DMS 273 (cell line): ENCODE measurements at regions not wholly inside any gene's neighbourhood (a gene's known extent, or its start where the extent isn't known, plus 50 kb on each side); places are given as distances from the start of the nearest gene placed in this dataset.
"Not testable (repeated sequence)": the region's sequence is repeated elsewhere in the genome, so short reads cannot be mapped to it uniquely, and the experiment has no call there.

Experiments
- DNase-seq: peaks from one replicate; lab custom pipeline; 2025; ENCODE audit not compliant: unreplicated experiment; lab: John Stamatoyannopoulos, UW

- DNase-seq, result no peak
Measured at GRCh38 chr12:126912111-126912510, 1354.9 kb upstream of the TMEM132C start.

- no peak for DNase-seq
Measured at GRCh38 chr12:126914170-126914793, 1352.7 kb upstream of the TMEM132C start.

GRCh38 chr12:126915309-126915708, 1351.7 kb upstream of the TMEM132C start:
- no peak for DNase-seq

- no peak for DNase-seq
Measured at GRCh38 chr12:126926023-126926594, 1340.9 kb upstream of the TMEM132C start.

- DNase-seq, result no peak
Measured at GRCh38 chr12:126930234-126930633, 1336.7 kb upstream of the TMEM132C start.

GRCh38 chr12:126932156-126932555, 1334.8 kb upstream of the TMEM132C start:
- no peak for DNase-seq

GRCh38 chr12:126935435-126935834, 1331.5 kb upstream of the TMEM132C start:
- no peak for DNase-seq

GRCh38 chr12:126936181-126936851, 1330.7 kb upstream of the TMEM132C start:
- DNase-seq, result peak; percentile 2

GRCh38 chr12:126937431-126937830, 1329.5 kb upstream of the TMEM132C start:
- no peak for DNase-seq

- no peak for DNase-seq
Measured at GRCh38 chr12:126944684-126945083, 1322.3 kb upstream of the TMEM132C start.

- DNase-seq, result not testable (repeated sequence)
Measured at GRCh38 chr12:126946958-126947357, 1320.0 kb upstream of the TMEM132C start.

GRCh38 chr12:126949558-126949957, 1317.4 kb upstream of the TMEM132C start:
- DNase-seq, result no peak

GRCh38 chr12:126950266-126950665, 1316.7 kb upstream of the TMEM132C start:
- DNase-seq, result no peak

- DNase-seq, result no peak
Measured at GRCh38 chr12:126952096-126953007, 1314.6 kb upstream of the TMEM132C start.

- DNase-seq, result no peak
Measured at GRCh38 chr12:126953365-126953889, 1313.5 kb upstream of the TMEM132C start.

- DNase-seq, result no peak
Measured at GRCh38 chr12:126960221-126960620, 1306.7 kb upstream of the TMEM132C start.

GRCh38 chr12:126960709-126961108, 1306.3 kb upstream of the TMEM132C start:
- DNase-seq, result no peak

- no peak for DNase-seq
Measured at GRCh38 chr12:126963825-126964224, 1303.1 kb upstream of the TMEM132C start.

- no peak for DNase-seq
Measured at GRCh38 chr12:126966498-126966897, 1300.5 kb upstream of the TMEM132C start.

- no peak for DNase-seq
Measured at GRCh38 chr12:126967152-126967551, 1299.8 kb upstream of the TMEM132C start.

GRCh38 chr12:126974779-126975178, 1292.2 kb upstream of the TMEM132C start:
- DNase-seq, result no peak
